IMR-90 (cell line): ENCODE measurements at regions not wholly inside any gene's neighbourhood (a gene's known extent, or its start where the extent isn't known, plus 50 kb on each side); places are given as distances from the start of the nearest gene placed in this dataset.

Source experiments
- ATAC-seq: fragments of 200-7000 bp; cut with Tn5 transposase; 2 replicates; pipeline ENCODE4 v1.9.1; 2020; ENCODE audit warnings: low read depth, mild to moderate bottlenecking, moderate library complexity
- BruUV-seq: library from RNA; stranded (reverse); fragments of 400-500 nt; replicated peaks from 2 replicates; lab custom pipeline; 2021; lab: Mats Ljungman, UMichigan
- CTCF ChIA-PET: fragments of 300-600 bp; formaldehyde crosslinking; extraction: SDS; loops from one replicate; lab custom pipeline; 2021; ENCODE audit warnings: antibody characterized with exemption; lab: Yijun Ruan, JAX
- POLR2A ChIA-PET: fragments of 300-600 bp; sonication (Branson Sonifier 250); formaldehyde crosslinking; loops from one replicate; lab custom pipeline; 2022; ENCODE audit warnings: antibody characterized with exemption; ENCODE audit not compliant: unreplicated experiment; lab: Charles Lee
- DNase-seq: peaks from one replicate; pipeline ENCODE4 v3.0.0; 2013
- H2AFZ ChIP-seq: replicated peaks from 2 replicates; pipeline ENCODE3; 2013; ENCODE audit warnings: low read length, mild to moderate bottlenecking; ENCODE audit not compliant: poor library complexity
- H2AK5ac ChIP-seq: 2 replicates; pipeline ENCODE4 v1.6.1; 2013; ENCODE audit warnings: low read depth, low read length, inconsistent platforms
- H2AK9ac ChIP-seq: replicated peaks from 2 replicates; pipeline ENCODE3; 2013; ENCODE audit warnings: mild to moderate bottlenecking, low read depth, low read length, moderate library complexity; ENCODE audit not compliant: poor library complexity
- H2BK120ac ChIP-seq: 2 replicates; pipeline ENCODE4 v1.6.1; 2013; ENCODE audit warnings: low read depth, low read length, inconsistent platforms
- H2BK15ac ChIP-seq: 3 replicates; pipeline ENCODE4 v1.6.1; 2013; ENCODE audit warnings: low read depth, low read length, inconsistent platforms
- H2BK20ac ChIP-seq: 2 replicates; pipeline ENCODE4 v1.6.1; 2013; ENCODE audit warnings: low read depth, mild to moderate bottlenecking, inconsistent platforms, low read length, moderate library complexity
- H2BK5ac ChIP-seq: 2 replicates; pipeline ENCODE4 v1.6.1; 2013; ENCODE audit warnings: mild to moderate bottlenecking, low read depth, low read length, inconsistent platforms; ENCODE audit not compliant: poor library complexity, severe bottlenecking
- H3K14ac ChIP-seq: replicated peaks from 2 replicates; pipeline ENCODE4 v1.6.1; 2013; ENCODE audit warnings: low read depth, low read length, inconsistent platforms
- H3K18ac ChIP-seq: 2 replicates; pipeline ENCODE4 v1.6.1; 2013; ENCODE audit warnings: low read depth, low read length, control low read depth
- H3K23ac ChIP-seq: 2 replicates; pipeline ENCODE4 v1.6.1; 2013; ENCODE audit warnings: low read depth, low read length, inconsistent platforms
- H3K27ac ChIP-seq: 2 replicates; pipeline ENCODE4 v1.5.1; 2013; ENCODE audit warnings: mild to moderate bottlenecking, control low read depth, low read length; ENCODE audit not compliant: insufficient read depth
- H3K27me3 ChIP-seq: 2 replicates; pipeline ENCODE4 v1.6.1; 2013; ENCODE audit warnings: low read length; ENCODE audit not compliant: control insufficient read depth, insufficient read depth
- H3K36me3 ChIP-seq: 2 replicates; pipeline ENCODE4 v1.6.1; 2013; ENCODE audit warnings: low read length, mixed read lengths; ENCODE audit not compliant: control insufficient read depth, insufficient read depth
- H3K4ac ChIP-seq: 2 replicates; pipeline ENCODE4 v1.6.1; 2013; ENCODE audit warnings: low read depth, low read length, inconsistent platforms
- H3K4me1 ChIP-seq: 2 replicates; pipeline ENCODE4 v1.6.1; 2013; ENCODE audit warnings: low read length, mixed read lengths; ENCODE audit not compliant: control insufficient read depth, insufficient read depth
- H3K4me2 ChIP-seq: 2 replicates; pipeline ENCODE4 v1.6.1; 2013; ENCODE audit warnings: low read depth, mild to moderate bottlenecking, control low read depth, low read length, moderate library complexity
- H3K4me3 ChIP-seq: 2 replicates; pipeline ENCODE4 v1.5.1; 2013; ENCODE audit warnings: low read depth, mild to moderate bottlenecking, control low read depth, low read length, moderate library complexity; ENCODE audit not compliant: insufficient read depth
- H3K56ac ChIP-seq: 2 replicates; pipeline ENCODE4 v1.6.1; 2013; ENCODE audit warnings: low read length, inconsistent platforms; ENCODE audit not compliant: insufficient read depth; ENCODE audit errors: extremely low read depth
- H3K79me1 ChIP-seq, 2 experiments: 2 replicates each; pipeline ENCODE4 v1.6.1; 2013; ENCODE audit warnings: low read length in 2 of 2, inconsistent platforms in 1 of 2, low read depth in 1 of 2
- H3K9ac ChIP-seq: 2 replicates; pipeline ENCODE4 v1.6.1; 2013; ENCODE audit warnings: low read depth, low read length, control low read depth
- H3K9me1 ChIP-seq: 2 replicates; pipeline ENCODE4 v1.6.1; 2013; ENCODE audit warnings: low read length, inconsistent platforms; ENCODE audit not compliant: insufficient read depth
- H3K9me3 ChIP-seq: 2 replicates; pipeline ENCODE4 v1.6.1; 2013; ENCODE audit warnings: low read length; ENCODE audit not compliant: control insufficient read depth, insufficient read depth
- H4K20me1 ChIP-seq: 2 replicates; pipeline ENCODE4 v1.6.1; 2013; ENCODE audit warnings: low read length, inconsistent platforms; ENCODE audit not compliant: insufficient read depth
- H4K5ac ChIP-seq: 2 replicates; pipeline ENCODE4 v1.6.1; 2013; ENCODE audit warnings: mild to moderate bottlenecking, low read depth, low read length, control low read depth
- H4K8ac ChIP-seq, 2 experiments: 2 replicates each; pipeline ENCODE4 v1.6.1; 2013; ENCODE audit warnings: low read depth in 2 of 2, low read length in 2 of 2, control low read depth in 1 of 2, inconsistent platforms in 1 of 2
- H4K91ac ChIP-seq: 2 replicates; pipeline ENCODE4 v1.6.1; 2013; ENCODE audit warnings: low read depth, low read length, inconsistent platforms; ENCODE audit not compliant: insufficient read depth
- BHLHE40 ChIP-seq: fragments of 150-350 bp; IDR thresholded peaks from 2 replicates; pipeline ENCODE4 v1.6.1; 2016; ENCODE audit warnings: mild to moderate bottlenecking, low read depth, low read length
- CEBPB ChIP-seq: IDR thresholded peaks from 2 replicates; pipeline ENCODE4 v1.6.1; 2012; ENCODE audit warnings: low read depth, low read length, improper control_type of control experiment
- CHD1 ChIP-seq: IDR thresholded peaks from 2 replicates; pipeline ENCODE4 v1.6.1; 2012; ENCODE audit warnings: low read depth, low read length, improper control_type of control experiment
- FOS ChIP-seq: fragments of 150-350 bp; IDR thresholded peaks from 2 replicates; pipeline ENCODE4 v1.6.1; 2016; ENCODE audit warnings: low read depth, low read length
- MAFK ChIP-seq: IDR thresholded peaks from 2 replicates; pipeline ENCODE4 v1.6.1; 2012; ENCODE audit warnings: low read depth, low read length, improper control_type of control experiment
- MAZ ChIP-seq: IDR thresholded peaks from 2 replicates; pipeline ENCODE4 v1.6.1; 2012; ENCODE audit warnings: low read depth, mild to moderate bottlenecking, low read length, improper control_type of control experiment, moderate library complexity, borderline replicate concordance
- MXI1 ChIP-seq: IDR thresholded peaks from 2 replicates; pipeline ENCODE4 v1.6.1; 2012; ENCODE audit warnings: low read depth, mild to moderate bottlenecking, low read length, moderate library complexity, borderline replicate concordance
- RAD21 ChIP-seq: IDR thresholded peaks from 2 replicates; pipeline ENCODE4 v1.6.1; 2012; ENCODE audit warnings: low read length, improper control_type of control experiment
- RCOR1 ChIP-seq: IDR thresholded peaks from 2 replicates; pipeline ENCODE4 v1.6.1; 2012; ENCODE audit warnings: mild to moderate bottlenecking, low read length, improper control_type of control experiment; ENCODE audit not compliant: insufficient replicate concordance
- SMC3 ChIP-seq: fragments of 150-350 bp; IDR thresholded peaks from 2 replicates; pipeline ENCODE4 v1.6.1; 2016; ENCODE audit warnings: low read depth, mild to moderate bottlenecking, antibody characterized with exemption, low read length, moderate library complexity
- WGBS, 2 experiments: methylation state at CpG; one replicate each; pipeline versions ENCODE4 v1.1.5 to v1.1.7; 2013; ENCODE audit warnings: missing lambda C conversion rate in 2 of 2; ENCODE audit not compliant: insufficient read length in 1 of 2; ENCODE audit errors: extremely low coverage in 2 of 2; 5-methylcytosine and 5-hydroxymethylcytosine counted together
- dilution Hi-C: fragments of 300-500 bp; cut with HindIII; formaldehyde crosslinking; loops from one replicate; pipeline ENCODE4 v1.14.3; 2018; ENCODE audit warnings: low sequenced_read_pairs; ENCODE audit not compliant: unreplicated experiment
- in situ Hi-C: fragments of 300-500 bp; cut with MboI; formaldehyde crosslinking; loops from 3 replicates; pipeline ENCODE4 v1.14.3; 2019; ENCODE audit warnings: low sequenced_read_pairs, inconsistent platforms, mixed read lengths
- intact Hi-C: fragments of 100-400 bp; cut with micrococcal nuclease; formaldehyde crosslinking; loops from 2 replicates; pipeline ENCODE4 v1.10.0; 2022
- TF ChIP-seq, protein P1 (sequence below): fragments of 150-350 bp; IDR thresholded peaks from 2 replicates; pipeline ENCODE4 v1.6.1; 2016; ENCODE audit warnings: low read depth, mild to moderate bottlenecking, low read length, moderate library complexity, borderline replicate concordance
- TF ChIP-seq, protein P2 (sequence below): conservative IDR thresholded peaks from 2 replicates; pipeline ENCODE4 v1.5.1; 2012; ENCODE audit warnings: mild to moderate bottlenecking, low read depth, low read length, improper control_type of control experiment

DNA sequence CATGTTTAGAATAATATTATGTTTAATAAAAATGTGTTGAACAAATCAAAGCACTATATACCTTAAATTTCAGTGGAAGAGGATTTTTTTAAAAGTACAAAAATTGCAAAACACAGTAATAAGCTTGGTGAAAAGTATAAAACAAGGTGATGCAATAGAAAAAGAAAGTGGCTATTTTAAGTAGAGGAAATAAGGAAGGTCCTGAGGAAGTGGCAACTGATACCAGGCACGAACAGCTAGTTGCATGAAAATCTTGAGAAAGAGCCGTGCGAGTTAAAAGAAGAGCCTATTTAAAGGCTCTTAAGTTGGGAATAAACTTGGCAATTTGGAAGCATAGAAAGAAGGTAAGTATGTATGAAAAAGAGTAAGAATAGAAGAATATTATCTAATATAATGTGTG is 1679.3 kb downstream of the LRRC4C start:
- H2BK15ac ChIP-seq: no peak overlapping the region
- H3K18ac ChIP-seq: no peak overlapping the region
- no peak overlapping the region for H2AFZ ChIP-seq
- H3K4ac ChIP-seq: no peak overlapping the region
- no TSS peak for BruUV-seq
- H2BK20ac ChIP-seq: no peak overlapping the region
- intact Hi-C loops (no loop called here), dilution Hi-C loops (no loop called here), in situ Hi-C loops (no loop called here)
- H2BK5ac ChIP-seq: no peak overlapping the region
- no peak overlapping the region for H2AK5ac ChIP-seq
- no peak overlapping the region for H4K8ac ChIP-seq
- no peaks in the 10 kb centered on the region for H3K4me1 ChIP-seq
- H3K27ac ChIP-seq: no peak overlapping the region
- 40% methylated on average over 3 of the region's 3 CpGs; no CpG with 5 or more reads in 1 of the 2 experiments for WGBS, 2 experiments
- no peak for TF ChIP-seq MXI1
- TF ChIP-seq CEBPB: no peak
- TF ChIP-seq SMC3: no peak
- no peak for TF ChIP-seq CHD1
- no peak for TF ChIP-seq FOS
- no peak for TF ChIP-seq RCOR1
- TF ChIP-seq MAZ: no peak
- no peak for TF ChIP-seq BHLHE40
- no peak for TF ChIP-seq MAFK
- TF ChIP-seq, protein P1, sequence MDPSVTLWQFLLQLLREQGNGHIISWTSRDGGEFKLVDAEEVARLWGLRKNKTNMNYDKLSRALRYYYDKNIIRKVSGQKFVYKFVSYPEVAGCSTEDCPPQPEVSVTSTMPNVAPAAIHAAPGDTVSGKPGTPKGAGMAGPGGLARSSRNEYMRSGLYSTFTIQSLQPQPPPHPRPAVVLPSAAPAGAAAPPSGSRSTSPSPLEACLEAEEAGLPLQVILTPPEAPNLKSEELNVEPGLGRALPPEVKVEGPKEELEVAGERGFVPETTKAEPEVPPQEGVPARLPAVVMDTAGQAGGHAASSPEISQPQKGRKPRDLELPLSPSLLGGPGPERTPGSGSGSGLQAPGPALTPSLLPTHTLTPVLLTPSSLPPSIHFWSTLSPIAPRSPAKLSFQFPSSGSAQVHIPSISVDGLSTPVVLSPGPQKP: no peak
- TF ChIP-seq RAD21: no peak
- TF ChIP-seq, protein P2, sequence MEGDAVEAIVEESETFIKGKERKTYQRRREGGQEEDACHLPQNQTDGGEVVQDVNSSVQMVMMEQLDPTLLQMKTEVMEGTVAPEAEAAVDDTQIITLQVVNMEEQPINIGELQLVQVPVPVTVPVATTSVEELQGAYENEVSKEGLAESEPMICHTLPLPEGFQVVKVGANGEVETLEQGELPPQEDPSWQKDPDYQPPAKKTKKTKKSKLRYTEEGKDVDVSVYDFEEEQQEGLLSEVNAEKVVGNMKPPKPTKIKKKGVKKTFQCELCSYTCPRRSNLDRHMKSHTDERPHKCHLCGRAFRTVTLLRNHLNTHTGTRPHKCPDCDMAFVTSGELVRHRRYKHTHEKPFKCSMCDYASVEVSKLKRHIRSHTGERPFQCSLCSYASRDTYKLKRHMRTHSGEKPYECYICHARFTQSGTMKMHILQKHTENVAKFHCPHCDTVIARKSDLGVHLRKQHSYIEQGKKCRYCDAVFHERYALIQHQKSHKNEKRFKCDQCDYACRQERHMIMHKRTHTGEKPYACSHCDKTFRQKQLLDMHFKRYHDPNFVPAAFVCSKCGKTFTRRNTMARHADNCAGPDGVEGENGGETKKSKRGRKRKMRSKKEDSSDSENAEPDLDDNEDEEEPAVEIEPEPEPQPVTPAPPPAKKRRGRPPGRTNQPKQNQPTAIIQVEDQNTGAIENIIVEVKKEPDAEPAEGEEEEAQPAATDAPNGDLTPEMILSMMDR: no peak
- H2BK120ac ChIP-seq: no peak overlapping the region
- H4K91ac ChIP-seq: no peak overlapping the region
- no peaks in the 10 kb centered on the region for H3K36me3 ChIP-seq
- no peak overlapping the region for H4K5ac ChIP-seq
- no peak overlapping the region for H3K4me3 ChIP-seq
- H3K14ac ChIP-seq: no peak overlapping the region
- no peak overlapping the region for H2AK9ac ChIP-seq
- no peak overlapping the region for H3K23ac ChIP-seq
- ChIA-PET CTCF (no interaction called here), POLR2A (no interaction called here)
- no peak overlapping the region for H3K56ac ChIP-seq
- H3K79me1 ChIP-seq: no peaks in the 10 kb centered on the region
- H3K9ac ChIP-seq: no peak overlapping the region
- no peaks in the 10 kb centered on the region for H3K27me3 ChIP-seq
- no peaks in the 10 kb centered on the region for H4K20me1 ChIP-seq
- DNase-seq (no peak), ATAC-seq (no peak)
- H3K9me1 ChIP-seq: no peaks in the 10 kb centered on the region
- H3K9me3 ChIP-seq: peaks cover 6% of the 10 kb centered on the region
- no peak overlapping the region for H3K4me2 ChIP-seq
